GM19025 (cell line): ENCODE measurements at regions not wholly inside any gene's neighbourhood (a gene's known extent, or its start where the extent isn't known, plus 50 kb on each side); places are given as distances from the start of the nearest gene placed in this dataset.
"Not testable (repeated sequence)": the region's sequence is repeated elsewhere in the genome, so short reads cannot be mapped to it uniquely, and the experiment has no call there.

Source experiments
- ATAC-seq: cut with Tn5 transposase; IDR thresholded peaks from one replicate; pipeline ENCODE4 v1.9.1; 2021; ENCODE audit warnings: mild to moderate bottlenecking, low read depth, moderate library complexity; ENCODE audit not compliant: unreplicated experiment

GRCh38 chr7:106747804-106748203 lies 86.8 kb upstream of the CCDC71L start:
- no peak for ATAC-seq

GRCh38 chr7:106749165-106749564 lies 88.2 kb upstream of the CCDC71L start:
- ATAC-seq, result no peak

GRCh38 chr7:106750773-106751172 lies 89.8 kb upstream of the CCDC71L start:
- no peak for ATAC-seq

GRCh38 chr7:106752367-106752766 lies 91.4 kb upstream of the CCDC71L start:
- ATAC-seq, result no peak

GRCh38 chr7:106755024-106755423 lies 94.1 kb upstream of the CCDC71L start:
- ATAC-seq, result not testable (repeated sequence)

GRCh38 chr7:106755641-106756040 lies 94.7 kb upstream of the CCDC71L start:
- ATAC-seq, result no peak

GRCh38 chr7:106756071-106756470 lies 95.1 kb upstream of the CCDC71L start:
- no peak for ATAC-seq

GRCh38 chr7:106756884-106757283 lies 95.9 kb upstream of the CCDC71L start:
- no peak for ATAC-seq

GRCh38 chr7:106757846-106758245 lies 96.9 kb upstream of the CCDC71L start:
- ATAC-seq, result no peak

GRCh38 chr7:106762845-106763244 lies 101.9 kb upstream of the CCDC71L start:
- ATAC-seq, result not testable (repeated sequence)

- no peak for ATAC-seq
These were observed 101.4 kb upstream of the PIK3CG start for GRCh38 chr7:106763717-106764116.

- ATAC-seq, result no peak
These were observed 99.2 kb upstream of the PIK3CG start for GRCh38 chr7:106765727-106766355.

GRCh38 chr7:106766551-106766950 lies 98.5 kb upstream of the PIK3CG start:
- ATAC-seq, result no peak

- no peak for ATAC-seq
These were observed 98.0 kb upstream of the PIK3CG start for GRCh38 chr7:106767078-106767477.

- ATAC-seq, result peak; percentile 71
These were observed 97.4 kb upstream of the PIK3CG start for GRCh38 chr7:106767498-106768323.

- ATAC-seq, result peak; percentile 46
These were observed 96.7 kb upstream of the PIK3CG start for GRCh38 chr7:106768324-106768751.

GRCh38 chr7:106770191-106770590 lies 94.9 kb upstream of the PIK3CG start:
- ATAC-seq, result no peak

GRCh38 chr7:106772655-106773108 lies 92.4 kb upstream of the PIK3CG start:
- ATAC-seq, result no peak

- ATAC-seq, result no peak
These were observed 91.9 kb upstream of the PIK3CG start for GRCh38 chr7:106773228-106773627.

- ATAC-seq, result no peak
These were observed 91.4 kb upstream of the PIK3CG start for GRCh38 chr7:106773721-106774120.

- ATAC-seq, result no peak
These were observed 90.8 kb upstream of the PIK3CG start for GRCh38 chr7:106774213-106774767.
